H9 (cell line): ENCODE measurements at regions not wholly inside any gene's neighbourhood (a gene's known extent, or its start where the extent isn't known, plus 50 kb on each side); places are given as distances from the start of the nearest gene placed in this dataset.

Source experiments
- DNase-seq: peaks from one replicate; pipeline ENCODE4 v3.0.0-alpha.2; 2017
- H2AFZ ChIP-seq: one replicate; pipeline ENCODE4 v1.6.1; 2013; ENCODE audit warnings: mild to moderate bottlenecking, low read length, control low read depth, moderate library complexity
- H2AK5ac ChIP-seq: 2 replicates; pipeline ENCODE4 v1.6.1; 2013; ENCODE audit warnings: low read length, control low read depth, mixed read lengths; ENCODE audit not compliant: insufficient read length
- H2BK120ac ChIP-seq: one replicate; pipeline ENCODE4 v1.6.1; 2013; ENCODE audit warnings: low read depth, mild to moderate bottlenecking, low read length, control low read depth, inconsistent platforms; ENCODE audit not compliant: poor library complexity, severe bottlenecking
- H2BK12ac ChIP-seq: 2 replicates; pipeline ENCODE4 v1.6.1; 2013; ENCODE audit warnings: low read length, control low read depth, mixed read lengths, low read depth; ENCODE audit not compliant: insufficient read length
- H2BK15ac ChIP-seq: 2 replicates; pipeline ENCODE4 v1.6.1; 2013; ENCODE audit warnings: low read depth, low read length, control low read depth
- H2BK20ac ChIP-seq: one replicate; pipeline ENCODE4 v1.6.1; 2013; ENCODE audit warnings: low read depth, mild to moderate bottlenecking, low read length, control low read depth, inconsistent platforms; ENCODE audit not compliant: poor library complexity, severe bottlenecking
- H2BK5ac ChIP-seq: 2 replicates; pipeline ENCODE4 v1.6.1; 2013; ENCODE audit warnings: low read length, control low read depth, mixed read lengths; ENCODE audit not compliant: insufficient read length
- H3K14ac ChIP-seq: 2 replicates; pipeline ENCODE4 v1.6.1; 2013; ENCODE audit warnings: low read length, control low read depth; ENCODE audit not compliant: insufficient read depth
- H3K18ac ChIP-seq: 2 replicates; pipeline ENCODE4 v1.6.1; 2013; ENCODE audit warnings: low read depth, mild to moderate bottlenecking, mixed read lengths, low read length, control low read depth; ENCODE audit not compliant: insufficient read length
- H3K23ac ChIP-seq: 2 replicates; pipeline ENCODE4 v1.6.1; 2013; ENCODE audit warnings: low read length, control low read depth, mixed read lengths, low read depth; ENCODE audit not compliant: insufficient read length
- H3K23me2 ChIP-seq: 2 replicates; pipeline ENCODE4 v1.6.1; 2013; ENCODE audit warnings: low read depth, mild to moderate bottlenecking, mixed read lengths, low read length, control low read depth; ENCODE audit not compliant: insufficient read length, poor library complexity, severe bottlenecking
- H3K27ac ChIP-seq: 2 replicates; pipeline ENCODE4 v1.5.1; 2013; ENCODE audit warnings: low read length, control low read depth, mixed read lengths, low read depth; ENCODE audit not compliant: insufficient read length
- H3K27me3 ChIP-seq: 2 replicates; pipeline ENCODE4 v1.6.1; 2013; ENCODE audit warnings: low read length, control low read depth, inconsistent platforms; ENCODE audit not compliant: insufficient read depth
- H3K4ac ChIP-seq: 2 replicates; pipeline ENCODE4 v1.6.1; 2013; ENCODE audit warnings: low read depth, mild to moderate bottlenecking, control low read depth, inconsistent platforms, low read length, moderate library complexity
- H3K4me1 ChIP-seq: 2 replicates; pipeline ENCODE4 v1.6.1; 2013; ENCODE audit warnings: low read length, control low read depth, inconsistent platforms; ENCODE audit not compliant: insufficient read depth
- H3K4me2 ChIP-seq: 2 replicates; pipeline ENCODE4 v1.6.1; 2013; ENCODE audit warnings: low read length, control low read depth, mixed read lengths; ENCODE audit not compliant: insufficient read length, insufficient read depth
- H3K56ac ChIP-seq: 2 replicates; pipeline ENCODE4 v1.6.1; 2013; ENCODE audit warnings: low read depth, mild to moderate bottlenecking, mixed read lengths, low read length, control low read depth; ENCODE audit not compliant: insufficient read length
- H3K79me1 ChIP-seq: 2 replicates; pipeline ENCODE4 v1.6.1; 2013; ENCODE audit warnings: low read depth, mild to moderate bottlenecking, moderate library complexity, low read length, control low read depth, inconsistent platforms; ENCODE audit not compliant: insufficient read depth, poor library complexity, severe bottlenecking
- H3K79me2 ChIP-seq: 2 replicates; pipeline ENCODE4 v1.6.1; 2013; ENCODE audit warnings: low read length, control low read depth, inconsistent platforms; ENCODE audit not compliant: insufficient read depth
- H3K9ac ChIP-seq: 2 replicates; pipeline ENCODE4 v1.6.1; 2013; ENCODE audit warnings: low read length, control low read depth, mixed read lengths; ENCODE audit not compliant: insufficient read length; ENCODE audit errors: extremely low read depth
- H3K9me3 ChIP-seq: one replicate; pipeline ENCODE4 v1.6.1; 2013; ENCODE audit warnings: low read depth, low read length, inconsistent platforms; ENCODE audit not compliant: control insufficient read depth
- H3T11ph ChIP-seq: one replicate; pipeline ENCODE4 v1.6.1; 2013; ENCODE audit warnings: mild to moderate bottlenecking, low read length, control low read depth, inconsistent platforms
- H4K20me1 ChIP-seq: one replicate; pipeline ENCODE4 v1.6.1; 2013; ENCODE audit not compliant: control insufficient read depth, insufficient read length, insufficient read depth
- H4K5ac ChIP-seq: 2 replicates; pipeline ENCODE4 v1.6.1; 2013; ENCODE audit warnings: low read depth, mild to moderate bottlenecking, mixed read lengths, low read length, control low read depth; ENCODE audit not compliant: insufficient read length
- H4K8ac ChIP-seq: replicated peaks from 2 replicates; pipeline ENCODE4 v1.6.1; 2013; ENCODE audit warnings: low read length, control low read depth, mixed read lengths, low read depth; ENCODE audit not compliant: insufficient read length
- H4K91ac ChIP-seq: 2 replicates; pipeline ENCODE4 v1.6.1; 2013; ENCODE audit warnings: low read depth, mild to moderate bottlenecking, moderate library complexity, mixed read lengths, low read length, control low read depth; ENCODE audit not compliant: insufficient read length
- H3K27ac Mint-ChIP-seq, 3 experiments: 2 replicates in 2 of 3; 3 replicates in 1 of 3; pipeline ENCODE4 v1.8.0; 2020 to 2021; ENCODE audit warnings: mixed read lengths in 3 of 3, mild to moderate bottlenecking in 1 of 3, moderate library complexity in 1 of 3
- H3K27me3 Mint-ChIP-seq: 2 replicates; pipeline ENCODE4 v1.8.0; 2021; ENCODE audit warnings: low read depth, mild to moderate bottlenecking, moderate library complexity, mixed read lengths
- H3K36me3 Mint-ChIP-seq, 3 experiments: 2 replicates in 2 of 3; 3 replicates in 1 of 3; pipeline ENCODE4 v1.8.0; 2020 to 2021; ENCODE audit warnings: low read depth in 3 of 3, mixed read lengths in 3 of 3; ENCODE audit not compliant: insufficient read depth in 1 of 3
- H3K4me1 Mint-ChIP-seq, 2 experiments: 2 replicates each; pipeline ENCODE4 v1.8.0; 2020; ENCODE audit warnings: mixed read lengths in 2 of 2
- H3K4me3 Mint-ChIP-seq, 2 experiments: 2 replicates in 1 of 2; 3 replicates in 1 of 2; pipeline ENCODE4 v1.8.0; 2020 to 2021; ENCODE audit warnings: mild to moderate bottlenecking in 2 of 2, mixed read lengths in 2 of 2, moderate library complexity in 1 of 2
- H3K9me3 Mint-ChIP-seq, 2 experiments: 2 replicates in 1 of 2; 3 replicates in 1 of 2; pipeline ENCODE4 v1.8.0; 2020; ENCODE audit warnings: mild to moderate bottlenecking in 2 of 2, mixed read lengths in 2 of 2, moderate library complexity in 1 of 2
- CTCF ChIP-seq: fragments of 200-600 bp; sonication (generic); conservative IDR thresholded peaks from 3 replicates; pipeline ENCODE4 v1.8.0; 2021; ENCODE audit warnings: antibody characterized with exemption, mild to moderate bottlenecking
- WGBS: extraction: QIAGEN DNeasy Blood & Tissue Kit; methylation state at CpG from one replicate; pipeline ENCODE4 v1.1.7; 2013; ENCODE audit warnings: missing lambda C conversion rate, low lambda C conversion rate, mixed read lengths; ENCODE audit not compliant: insufficient read length; ENCODE audit errors: extremely low coverage; 5-methylcytosine and 5-hydroxymethylcytosine counted together

GRCh38 chr14:105866841-105867321 lies 340.5 kb downstream of the TMEM121 start:
- Histone ChIP-seq H3K23me2 (no peaks in the 10 kb centered on the region), H4K8ac (no peak overlapping the region), H2BK5ac (no peak overlapping the region), H3K79me1 (no peaks in the 10 kb centered on the region), H2BK15ac (no peak overlapping the region), H3K9me3 (peaks cover 71% of the 10 kb centered on the region), H3T11ph (no peak overlapping the region), H3K23ac (no peak overlapping the region), H2AK5ac (no peak overlapping the region), H3K14ac (no peak overlapping the region), H2BK20ac (no peak overlapping the region), H3K4me1 (no peaks in the 10 kb centered on the region), H3K27me3 (no peaks in the 10 kb centered on the region), H4K20me1 (no peaks in the 10 kb centered on the region), H3K27ac (no peak overlapping the region), H3K56ac (no peak overlapping the region), H3K18ac (no peak overlapping the region), H3K4me2 (no peak overlapping the region), H3K4ac (no peak overlapping the region), H4K91ac (no peak overlapping the region), H2BK120ac (no peak overlapping the region), H2BK12ac (no peak overlapping the region), H3K9ac (no peak overlapping the region), H3K79me2 (no peaks in the 10 kb centered on the region), H4K5ac (no peak overlapping the region), H2AFZ (no peak overlapping the region)
- H3K36me3 Mint-ChIP-seq: peaks cover 4 to 19% (median 6%) of the 10 kb centered on the region in 3 experiments; a peak in 6 of 7 replicates
- no peak overlapping the region for H3K4me3 Mint-ChIP-seq
- no peak overlapping the region for H3K27ac Mint-ChIP-seq
- no peaks in the 10 kb centered on the region for H3K4me1 Mint-ChIP-seq
- H3K27me3 Mint-ChIP-seq: peaks cover 1% of the 10 kb centered on the region; the same call in 1 of the 2 replicates
- WGBS: no CpG with 5 or more reads among the region's 12 CpGs
- no peak for TF ChIP-seq CTCF
- no peak for DNase-seq
- peaks cover 80 to 91% of the 10 kb centered on the region in 2 experiments for H3K9me3 Mint-ChIP-seq
